PC-3 (cell line): ENCODE measurements at regions not wholly inside any gene's neighbourhood (a gene's known extent, or its start where the extent isn't known, plus 50 kb on each side); places are given as distances from the start of the nearest gene placed in this dataset.
"Not testable (repeated sequence)": the region's sequence is repeated elsewhere in the genome, so short reads cannot be mapped to it uniquely, and the experiment has no call there.

Experiments
- ATAC-seq: fragments of 200-7000 bp; cut with Tn5 transposase; 2 replicates; pipeline ENCODE4 v1.9.1; 2020; ENCODE audit warnings: mild to moderate bottlenecking, moderate library complexity
- BruUV-seq: library from RNA; stranded (reverse); fragments of 400-500 nt; replicated peaks from 2 replicates; lab custom pipeline; 2021; lab: Mats Ljungman, UMichigan
- CTCF ChIA-PET: fragments of 300-600 bp; sonication (Branson Sonifier 250); formaldehyde crosslinking; loops from one replicate; lab custom pipeline; 2022; ENCODE audit warnings: antibody characterized with exemption; lab: Charles Lee
- POLR2A ChIA-PET: fragments of 300-600 bp; sonication (Branson Sonifier 250); formaldehyde crosslinking; loops from one replicate; lab custom pipeline; 2022; ENCODE audit warnings: antibody characterized with exemption; ENCODE audit not compliant: unreplicated experiment; lab: Charles Lee
- DNase-seq: peaks from one replicate; pipeline ENCODE4 v3.0.0-alpha.2; 2015
- H2AFZ ChIP-seq: fragments of 300-600 bp; sonication (generic); 2 replicates; pipeline ENCODE4 v1.6.0; 2016; ENCODE audit warnings: antibody characterized with exemption, low read length
- H3F3A ChIP-seq: fragments of 300-600 bp; sonication (generic); one replicate; pipeline ENCODE4 v1.6.0; 2017; ENCODE audit warnings: antibody characterized with exemption, low read length, control low read depth, mild to moderate bottlenecking; ENCODE audit not compliant: unreplicated experiment
- H3K27ac ChIP-seq: fragments of 300-600 bp; sonication (generic); 2 replicates; pipeline ENCODE4 v1.5.1; 2016; ENCODE audit warnings: mild to moderate bottlenecking, low read length
- H3K27me3 ChIP-seq: fragments of 300-600 bp; sonication (generic); 2 replicates; pipeline ENCODE4 v1.6.1; 2016; ENCODE audit warnings: low read length, mixed read lengths
- H3K36me3 ChIP-seq: fragments of 300-600 bp; sonication (generic); 2 replicates; pipeline ENCODE4 v1.6.1; 2016; ENCODE audit warnings: low read depth, mixed run types, low read length, mixed read lengths
- H3K4me1 ChIP-seq: fragments of 300-600 bp; sonication (generic); 2 replicates; pipeline ENCODE4 v1.5.1; 2016; ENCODE audit warnings: low read length; ENCODE audit not compliant: insufficient read depth
- H3K4me2 ChIP-seq: fragments of 300-600 bp; sonication (generic); 2 replicates; pipeline ENCODE4 v1.6.0; 2016; ENCODE audit warnings: low read length
- H3K4me3 ChIP-seq: fragments of 300-600 bp; sonication (generic); 2 replicates; pipeline ENCODE4 v1.5.1; 2016; ENCODE audit warnings: mild to moderate bottlenecking, low read length, mixed read lengths
- H3K79me2 ChIP-seq: fragments of 300-600 bp; sonication (generic); 2 replicates; pipeline ENCODE4 v1.6.1; 2017; ENCODE audit warnings: low read length, mixed read lengths
- H3K9ac ChIP-seq: fragments of 300-600 bp; sonication (generic); 2 replicates; pipeline ENCODE4 v1.6.0; 2016; ENCODE audit warnings: mild to moderate bottlenecking, low read length
- H3K9me2 ChIP-seq: fragments of 300-600 bp; sonication (generic); replicated peaks from 2 replicates; pipeline ENCODE4 v1.6.1; 2016; ENCODE audit warnings: mixed run types, low read length, mixed read lengths
- H3K9me3 ChIP-seq: fragments of 300-600 bp; sonication (generic); 2 replicates; pipeline ENCODE4 v1.6.1; 2016; ENCODE audit warnings: low read length, mixed read lengths
- H4K20me1 ChIP-seq: fragments of 300-600 bp; sonication (generic); 2 replicates; pipeline ENCODE4 v1.6.1; 2016; ENCODE audit warnings: low read length, mixed read lengths
- EZH2 ChIP-seq: fragments of 300-600 bp; sonication (generic); IDR thresholded peaks from one replicate; pipeline ENCODE4 v1.6.1; 2017; ENCODE audit warnings: antibody characterized with exemption, mild to moderate bottlenecking, low read length; ENCODE audit not compliant: unreplicated experiment
- EZH2phosphoT487 ChIP-seq: fragments of 300-600 bp; sonication (generic); IDR thresholded peaks from 2 replicates; pipeline ENCODE4 v1.6.1; 2018; ENCODE audit warnings: mild to moderate bottlenecking, antibody characterized with exemption, low read length, borderline replicate concordance
- intact Hi-C: fragments of 100-400 bp; cut with micrococcal nuclease; formaldehyde crosslinking; loops from 2 replicates; pipeline ENCODE4 v1.9.0; 2023
- TF ChIP-seq, protein P1 (sequence below): fragments of 300-600 bp; sonication (generic); conservative IDR thresholded peaks from 2 replicates; pipeline ENCODE4 v1.5.1; 2017; ENCODE audit warnings: antibody characterized with exemption, low read depth, mild to moderate bottlenecking, low read length

- no TSS peak for BruUV-seq
- Histone ChIP-seq H3F3A (peaks cover 8% of the 10 kb centered on the region), H3K9me2 (no peaks in the 10 kb centered on the region), H3K79me2 (peaks cover 92% of the 10 kb centered on the region), H3K27me3 (no peaks in the 10 kb centered on the region), H3K9me3 (no peaks in the 10 kb centered on the region), H2AFZ (no peak overlapping the region), H3K4me2 (peak overlapping the region; percentile 83), H3K4me1 (peaks cover 40% of the 10 kb centered on the region), H3K27ac (peak overlapping the region; percentile 47), H3K36me3 (peaks cover 62% of the 10 kb centered on the region), H3K9ac (no peak overlapping the region; the same call in 1 of the 2 replicates), H3K4me3 (peak overlapping the region; percentile 65), H4K20me1 (peaks cover 37% of the 10 kb centered on the region)
- intact Hi-C loops, result loop anchor here (5.0 to 10.0 kb wide), 3 partner anchors 159 to 1077 kb away; no protein-coding TSS in a partner anchor
- ATAC-seq (peak; percentile 35), DNase-seq (peak; percentile 74)
- CTCF ChIA-PET, result no interaction called here
- POLR2A ChIA-PET, result interaction anchor here (0.6 kb wide), 1 partner anchor 922 kb away, joined by 3 read pairs; no protein-coding TSS in a partner anchor
- TF ChIP-seq, protein P1, sequence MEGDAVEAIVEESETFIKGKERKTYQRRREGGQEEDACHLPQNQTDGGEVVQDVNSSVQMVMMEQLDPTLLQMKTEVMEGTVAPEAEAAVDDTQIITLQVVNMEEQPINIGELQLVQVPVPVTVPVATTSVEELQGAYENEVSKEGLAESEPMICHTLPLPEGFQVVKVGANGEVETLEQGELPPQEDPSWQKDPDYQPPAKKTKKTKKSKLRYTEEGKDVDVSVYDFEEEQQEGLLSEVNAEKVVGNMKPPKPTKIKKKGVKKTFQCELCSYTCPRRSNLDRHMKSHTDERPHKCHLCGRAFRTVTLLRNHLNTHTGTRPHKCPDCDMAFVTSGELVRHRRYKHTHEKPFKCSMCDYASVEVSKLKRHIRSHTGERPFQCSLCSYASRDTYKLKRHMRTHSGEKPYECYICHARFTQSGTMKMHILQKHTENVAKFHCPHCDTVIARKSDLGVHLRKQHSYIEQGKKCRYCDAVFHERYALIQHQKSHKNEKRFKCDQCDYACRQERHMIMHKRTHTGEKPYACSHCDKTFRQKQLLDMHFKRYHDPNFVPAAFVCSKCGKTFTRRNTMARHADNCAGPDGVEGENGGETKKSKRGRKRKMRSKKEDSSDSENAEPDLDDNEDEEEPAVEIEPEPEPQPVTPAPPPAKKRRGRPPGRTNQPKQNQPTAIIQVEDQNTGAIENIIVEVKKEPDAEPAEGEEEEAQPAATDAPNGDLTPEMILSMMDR, result no peak
- no peak for TF ChIP-seq EZH2
- no peak for TF ChIP-seq EZH2phosphoT487
These were observed 928.8 kb upstream of the ALCAM start for GRCh38 chr3:104437891-104438290.

- H3K27ac ChIP-seq, result peak overlapping the region; percentile 89
- CTCF ChIA-PET, result interaction anchor here (0.7 kb wide), 1 partner anchor 1093 kb away, joined by 3 read pairs; no protein-coding TSS in a partner anchor
- POLR2A ChIA-PET, result interaction anchor here (0.6 to 0.7 kb wide), 5 partner anchors 9 to 930 kb away, joined by 3 to 8 read pairs (median 6); no protein-coding TSS in a partner anchor
- H4K20me1 ChIP-seq, result peaks cover 37% of the 10 kb centered on the region
- peaks cover 40% of the 10 kb centered on the region for H3K4me1 ChIP-seq
- no peaks in the 10 kb centered on the region for H3K9me3 ChIP-seq
- H3K36me3 ChIP-seq, result peaks cover 55% of the 10 kb centered on the region
- H3K79me2 ChIP-seq, result peaks cover 92% of the 10 kb centered on the region
- ATAC-seq (peak; percentile 8; the same call in 1 of the 2 replicates), DNase-seq (no peak)
- peak overlapping the region; percentile 83 for H3K9ac ChIP-seq
- peak overlapping the region; percentile 83 for H3K4me2 ChIP-seq
- BruUV-seq, result no TSS peak
- H3K4me3 ChIP-seq, result peak overlapping the region; percentile 65
- H2AFZ ChIP-seq, result no peak overlapping the region
- TF ChIP-seq, protein P1, result no peak
- TF ChIP-seq EZH2phosphoT487, result no peak
- no peak for TF ChIP-seq EZH2
- intact Hi-C loops, result loop anchor here (5.0 to 10.0 kb wide), 3 partner anchors 159 to 1076 kb away; no protein-coding TSS in a partner anchor
- no peaks in the 10 kb centered on the region for H3K27me3 ChIP-seq
- peaks cover 8% of the 10 kb centered on the region for H3F3A ChIP-seq
- H3K9me2 ChIP-seq, result no peaks in the 10 kb centered on the region
These were observed 928.0 kb upstream of the ALCAM start for GRCh38 chr3:104438706-104439105.

DNA sequence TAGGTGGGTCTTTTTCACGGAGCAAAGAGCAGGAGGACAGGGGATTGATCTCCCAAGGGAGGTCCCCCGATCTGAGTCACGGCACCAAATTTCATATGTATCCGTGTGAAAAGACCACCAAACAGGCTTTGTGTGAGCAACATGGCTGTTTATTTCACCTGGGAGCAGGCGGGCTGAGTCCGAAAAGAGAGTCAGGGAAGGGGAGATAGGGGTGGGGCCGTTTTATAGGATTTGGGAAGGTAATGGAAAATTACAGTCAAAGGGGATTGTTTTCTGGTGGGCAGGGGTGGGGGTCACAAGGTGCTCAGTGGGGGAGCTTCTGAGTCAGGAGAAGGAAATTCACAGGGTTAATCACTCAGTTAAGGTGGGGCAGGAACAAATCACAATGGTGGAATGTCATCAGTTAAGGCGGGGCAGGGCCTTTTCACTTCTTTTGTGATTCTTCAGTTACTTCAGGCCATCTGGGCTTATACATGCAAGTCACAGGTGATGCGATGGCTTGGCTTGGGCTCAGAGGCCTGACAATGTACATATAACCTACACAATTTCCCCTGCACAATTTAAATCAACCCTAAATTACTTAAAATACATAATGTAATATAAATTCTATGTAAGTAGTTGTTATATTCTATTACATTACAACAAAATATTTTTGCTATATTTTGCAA is 921.3 kb upstream of the ALCAM start:
- H2AFZ ChIP-seq, H3K9me3 ChIP-seq, CTCF ChIA-PET, H3F3A ChIP-seq, H4K20me1 ChIP-seq, BruUV-seq, H3K9me2 ChIP-seq, H3K27me3 ChIP-seq: not testable (repeated sequence)
- Histone ChIP-seq H3K9ac (peak overlapping the region; percentile 98), H3K4me2 (peak overlapping the region; percentile 84), H3K36me3 (peaks cover 12% of the 10 kb centered on the region), H3K27ac (peak overlapping the region; percentile 93), H3K4me3 (peak overlapping the region; percentile 80), H3K79me2 (peaks cover 80% of the 10 kb centered on the region), H3K4me1 (peaks cover 24% of the 10 kb centered on the region)
- intact Hi-C loops, result loop anchor here (1.0 kb wide), 1 partner anchor 921 kb away; the partner anchor contains the start of gene ALCAM
- DNase-seq (peak; percentile 82), ATAC-seq (peak; percentile 53)
- POLR2A ChIA-PET, result interaction anchor here (0.7 to 1.1 kb wide), 2 partner anchors 15 to 31 kb away, joined by 3 to 7 read pairs; no protein-coding TSS in a partner anchor
